Natural killer cell (primary cell): ENCODE measurements at regions not wholly inside any gene's neighbourhood (a gene's known extent, or its start where the extent isn't known, plus 50 kb on each side); places are given as distances from the start of the nearest gene placed in this dataset.

Source experiments
- ATAC-seq, 3 donors: fragments of 150-1000 bp in 2 of 3; fragments of 200-7000 bp in 1 of 3; cut with Tn5 transposase; 1 replicate in 1 of 3; 2 replicates in 2 of 3; pipeline ENCODE4 v1.10.0; 2021; ENCODE audit warnings: mild to moderate bottlenecking in 2 of 3, moderate library complexity in 2 of 3
- DNase-seq, 2 donors: peaks; one replicate each; pipeline versions ENCODE4 v3.0.0 to v3.0.0-alpha.2; 2013 to 2021; ENCODE audit warnings: mixed read lengths in 1 of 2
- H3K27ac ChIP-seq: one replicate; pipeline ENCODE4 v1.5.1; 2013; ENCODE audit warnings: mild to moderate bottlenecking, low read length
- H3K27me3 ChIP-seq: one replicate; pipeline ENCODE4 v1.6.1; 2013; ENCODE audit warnings: low read length; ENCODE audit not compliant: control insufficient read depth, insufficient read depth
- H3K36me3 ChIP-seq: one replicate; pipeline ENCODE4 v1.6.1; 2013; ENCODE audit warnings: low read length; ENCODE audit not compliant: control insufficient read depth, insufficient read depth
- H3K4me1 ChIP-seq: one replicate; pipeline ENCODE4 v1.6.1; 2013; ENCODE audit warnings: low read length; ENCODE audit not compliant: control insufficient read depth, insufficient read depth
- H3K4me3 ChIP-seq: one replicate; pipeline ENCODE4 v1.5.1; 2013; ENCODE audit warnings: low read length
- H3K9me3 ChIP-seq: one replicate; pipeline ENCODE4 v1.6.1; 2013; ENCODE audit warnings: low read length; ENCODE audit not compliant: control insufficient read depth, insufficient read depth
- H3K27ac Mint-ChIP-seq, 2 donors: one replicate each; pipeline ENCODE4 v1.8.0; 2022; ENCODE audit warnings: mild to moderate bottlenecking in 2 of 2, mixed read lengths in 2 of 2, moderate library complexity in 1 of 2
- H3K27me3 Mint-ChIP-seq, 2 donors: one replicate each; pipeline ENCODE4 v1.8.0; 2022; ENCODE audit warnings: low read depth in 2 of 2, mixed read lengths in 2 of 2
- H3K36me3 Mint-ChIP-seq: one replicate; pipeline ENCODE4 v1.8.0; 2022; ENCODE audit warnings: mixed read lengths
- H3K4me1 Mint-ChIP-seq, 2 donors: one replicate each; pipeline ENCODE4 v1.8.0; 2022; ENCODE audit warnings: mixed read lengths in 2 of 2
- H3K4me3 Mint-ChIP-seq: one replicate; pipeline ENCODE4 v1.8.0; 2022; ENCODE audit warnings: mild to moderate bottlenecking, moderate library complexity, mixed read lengths
- H3K9me3 Mint-ChIP-seq, 2 donors: one replicate each; pipeline ENCODE4 v1.8.0; 2022; ENCODE audit warnings: mixed read lengths in 2 of 2
- CTCF ChIP-seq: fragments of 200-600 bp; IDR thresholded peaks from one replicate; pipeline ENCODE4 v1.8.0; 2022; ENCODE audit warnings: antibody characterized with exemption
- WGBS: methylation state at CpG from one replicate; pipeline ENCODE4 v1.1.7; 2013; ENCODE audit warnings: missing lambda C conversion rate; ENCODE audit not compliant: insufficient coverage; 5-methylcytosine and 5-hydroxymethylcytosine counted together
- intact Hi-C: fragments of 100-400 bp; cut with micrococcal nuclease; formaldehyde crosslinking; loops from one replicate; pipeline ENCODE4 v1.14.2; 2022

- no peak for TF ChIP-seq CTCF
- Mint-ChIP-seq H3K9me3 (no peaks in the 10 kb centered on the region), H3K4me3 (no peak overlapping the region), H3K27ac (no peak overlapping the region), H3K27me3 (peaks cover 0 to 24% of the 10 kb centered on the region in 2 donors), H3K4me1 (no peaks in the 10 kb centered on the region), H3K36me3 (no peaks in the 10 kb centered on the region)
- H3K4me1 ChIP-seq: no peaks in the 10 kb centered on the region
- ATAC-seq (no peak), DNase-seq (no peak)
- no peak overlapping the region for H3K4me3 ChIP-seq
- no peak overlapping the region for H3K27ac ChIP-seq
- intact Hi-C loops: no loop called here
- H3K9me3 ChIP-seq: no peaks in the 10 kb centered on the region
- H3K27me3 ChIP-seq: no peaks in the 10 kb centered on the region
- no peaks in the 10 kb centered on the region for H3K36me3 ChIP-seq
Observed at GRCh38 chr1:64363616-64364015, 106.3 kb upstream of the CACHD1 start.

- Histone ChIP-seq H3K9me3 (no peaks in the 10 kb centered on the region), H3K4me3 (no peak overlapping the region), H3K27me3 (no peaks in the 10 kb centered on the region), H3K36me3 (no peaks in the 10 kb centered on the region), H3K4me1 (no peaks in the 10 kb centered on the region), H3K27ac (no peak overlapping the region)
- no peaks in the 10 kb centered on the region for H3K36me3 Mint-ChIP-seq
- no peak overlapping the region for H3K4me3 Mint-ChIP-seq
- intact Hi-C loops: no loop called here
- no peak for ATAC-seq
- no peak overlapping the region for H3K27ac Mint-ChIP-seq
- H3K27me3 Mint-ChIP-seq: peaks cover 0 to 15% of the 10 kb centered on the region in 2 donors
- H3K4me1 Mint-ChIP-seq: no peaks in the 10 kb centered on the region
- DNase-seq: no peak
- no peak for TF ChIP-seq CTCF
- H3K9me3 Mint-ChIP-seq: no peaks in the 10 kb centered on the region
- WGBS: 80% methylated on average over 2 of the region's 2 CpGs
Observed at GRCh38 chr1:64366821-64367220, 103.1 kb upstream of the CACHD1 start.

DNA sequence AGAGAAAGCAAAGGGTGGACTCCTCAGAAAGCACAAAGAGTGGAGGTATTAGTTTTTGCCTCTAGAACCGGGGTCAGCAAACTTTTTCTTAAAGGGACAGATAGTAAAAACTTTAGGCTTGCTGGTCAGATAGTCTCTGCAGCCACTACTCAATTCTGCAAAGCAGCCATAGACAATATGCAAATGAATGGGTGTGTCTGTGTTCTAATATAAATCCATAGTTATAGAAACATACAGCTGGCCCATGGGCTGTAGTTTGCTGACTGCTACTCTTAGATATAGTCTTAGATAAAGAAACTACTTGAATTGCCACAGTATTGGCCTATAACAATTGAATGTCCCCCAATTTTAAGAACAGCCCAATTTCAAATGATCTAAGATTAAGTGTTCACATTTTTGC, 101.6 kb upstream of the CACHD1 start:
- Histone ChIP-seq H3K27ac (no peak overlapping the region), H3K4me3 (no peak overlapping the region), H3K36me3 (no peaks in the 10 kb centered on the region), H3K9me3 (no peaks in the 10 kb centered on the region), H3K4me1 (no peaks in the 10 kb centered on the region), H3K27me3 (no peaks in the 10 kb centered on the region)
- intact Hi-C loops: no loop called here
- DNase-seq (no peak), ATAC-seq (no peak)
- no peaks in the 10 kb centered on the region for H3K36me3 Mint-ChIP-seq
- TF ChIP-seq CTCF: no peak
- H3K4me1 Mint-ChIP-seq: no peaks in the 10 kb centered on the region
- peaks cover 0 to 15% of the 10 kb centered on the region in 2 donors for H3K27me3 Mint-ChIP-seq
- no peaks in the 10 kb centered on the region for H3K9me3 Mint-ChIP-seq
- H3K27ac Mint-ChIP-seq: no peak overlapping the region
- H3K4me3 Mint-ChIP-seq: no peak overlapping the region
- 82% methylated on average over 1 of the region's 1 CpG for WGBS

DNA sequence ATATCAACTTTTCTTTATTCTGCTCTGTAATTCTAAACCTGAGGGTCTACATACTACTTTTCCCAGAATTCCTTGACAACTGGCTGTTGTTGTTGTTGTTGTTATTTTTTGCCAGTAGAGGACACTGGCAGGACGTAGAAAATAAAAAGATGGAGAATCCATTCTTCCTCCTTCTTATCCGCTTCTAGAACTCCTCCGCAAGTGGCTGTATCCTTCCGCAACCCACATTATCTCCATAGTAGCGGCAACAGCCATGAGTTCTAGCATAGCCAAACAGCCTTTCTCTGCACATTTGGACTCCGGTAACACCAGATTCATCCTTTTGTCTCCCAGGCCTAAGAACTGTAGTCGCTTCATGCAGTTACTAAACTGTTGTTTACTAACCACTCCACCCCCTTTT, 91.1 kb upstream of the CACHD1 start:
- 95% methylated on average over 7 of the region's 7 CpGs for WGBS
- Mint-ChIP-seq H3K4me1 (no peaks in the 10 kb centered on the region), H3K27me3 (peaks cover 3 to 20% of the 10 kb centered on the region in 2 donors), H3K27ac (no peak overlapping the region), H3K4me3 (no peak overlapping the region), H3K9me3 (no peaks in the 10 kb centered on the region), H3K36me3 (no peaks in the 10 kb centered on the region)
- intact Hi-C loops: no loop called here
- no peak for TF ChIP-seq CTCF
- H3K27ac ChIP-seq: no peak overlapping the region
- no peaks in the 10 kb centered on the region for H3K9me3 ChIP-seq
- DNase-seq (no peak), ATAC-seq (no peak)
- H3K4me3 ChIP-seq: no peak overlapping the region
- H3K27me3 ChIP-seq: no peaks in the 10 kb centered on the region
- H3K4me1 ChIP-seq: no peaks in the 10 kb centered on the region
- H3K36me3 ChIP-seq: no peaks in the 10 kb centered on the region
